SK-N-SH (cell line): ENCODE measurements at regions not wholly inside any gene's neighbourhood (a gene's known extent, or its start where the extent isn't known, plus 50 kb on each side); places are given as distances from the start of the nearest gene placed in this dataset.

Source experiments
- GATA2 ChIP-seq: sonication (generic); formaldehyde crosslinking; IDR thresholded peaks from 2 replicates; pipeline ENCODE4 v1.5.0; 2020; ENCODE audit warnings: mild to moderate bottlenecking, missing genetic modification reagents
- JUND ChIP-seq: IDR thresholded peaks from 2 replicates; pipeline ENCODE4 v1.4.0; 2012
- MXI1 ChIP-seq: IDR thresholded peaks from 2 replicates; pipeline ENCODE4 v1.6.1; 2012; ENCODE audit warnings: mild to moderate bottlenecking, low read depth, low read length, improper control_type of control experiment
- NFIC ChIP-seq: IDR thresholded peaks from 2 replicates; pipeline ENCODE4 v1.4.0; 2012; ENCODE audit warnings: borderline replicate concordance
- RCOR1 ChIP-seq: fragments of 150-350 bp; IDR thresholded peaks from 2 replicates; pipeline ENCODE4 v1.6.1; 2017; ENCODE audit warnings: antibody characterized with exemption, low read length
- TAF1 ChIP-seq: IDR thresholded peaks from 2 replicates; pipeline ENCODE4 v1.6.1; 2012; ENCODE audit warnings: low read depth, mild to moderate bottlenecking, low read length, moderate library complexity, borderline replicate concordance
- TEAD4 ChIP-seq: IDR thresholded peaks from 2 replicates; pipeline ENCODE4 v1.4.0; 2012; ENCODE audit warnings: mild to moderate bottlenecking, borderline replicate concordance; ENCODE audit not compliant: insufficient read depth
- TF ChIP-seq, protein P1 (sequence below): fragments of 200-600 bp; sonication (generic); IDR thresholded peaks from 2 replicates; pipeline ENCODE4 v1.6.1; 2017; ENCODE audit warnings: antibody characterized with exemption, mild to moderate bottlenecking, moderate library complexity
- TF ChIP-seq, protein P2 (sequence below): IDR thresholded peaks from 2 replicates; pipeline ENCODE4 v1.4.0; 2012; ENCODE audit warnings: low read depth, borderline replicate concordance

DNA sequence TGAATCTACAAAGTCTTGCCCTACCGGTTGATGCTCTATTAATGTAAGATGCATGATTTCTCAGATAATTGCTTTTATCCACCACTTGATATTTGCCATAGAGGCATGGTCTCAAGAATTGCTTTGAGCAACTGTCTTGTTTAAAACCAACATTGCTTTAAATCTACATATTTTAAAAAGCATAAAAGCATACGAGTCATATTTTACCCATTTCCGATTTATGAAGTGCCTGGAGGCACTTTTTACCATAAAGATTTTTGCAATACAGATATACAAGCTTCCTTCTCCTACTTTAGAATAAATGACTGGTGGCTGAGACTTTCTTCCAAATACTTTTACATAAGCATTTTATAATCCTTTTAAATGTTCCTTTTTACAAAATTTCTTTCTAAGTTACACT, 517.6 kb downstream of the TXNL1 start:
- TF ChIP-seq TEAD4 = no peak
- TF ChIP-seq NFIC = no peak
- TF ChIP-seq, protein P1, sequence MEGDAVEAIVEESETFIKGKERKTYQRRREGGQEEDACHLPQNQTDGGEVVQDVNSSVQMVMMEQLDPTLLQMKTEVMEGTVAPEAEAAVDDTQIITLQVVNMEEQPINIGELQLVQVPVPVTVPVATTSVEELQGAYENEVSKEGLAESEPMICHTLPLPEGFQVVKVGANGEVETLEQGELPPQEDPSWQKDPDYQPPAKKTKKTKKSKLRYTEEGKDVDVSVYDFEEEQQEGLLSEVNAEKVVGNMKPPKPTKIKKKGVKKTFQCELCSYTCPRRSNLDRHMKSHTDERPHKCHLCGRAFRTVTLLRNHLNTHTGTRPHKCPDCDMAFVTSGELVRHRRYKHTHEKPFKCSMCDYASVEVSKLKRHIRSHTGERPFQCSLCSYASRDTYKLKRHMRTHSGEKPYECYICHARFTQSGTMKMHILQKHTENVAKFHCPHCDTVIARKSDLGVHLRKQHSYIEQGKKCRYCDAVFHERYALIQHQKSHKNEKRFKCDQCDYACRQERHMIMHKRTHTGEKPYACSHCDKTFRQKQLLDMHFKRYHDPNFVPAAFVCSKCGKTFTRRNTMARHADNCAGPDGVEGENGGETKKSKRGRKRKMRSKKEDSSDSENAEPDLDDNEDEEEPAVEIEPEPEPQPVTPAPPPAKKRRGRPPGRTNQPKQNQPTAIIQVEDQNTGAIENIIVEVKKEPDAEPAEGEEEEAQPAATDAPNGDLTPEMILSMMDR = no peak
- TF ChIP-seq, protein P2, sequence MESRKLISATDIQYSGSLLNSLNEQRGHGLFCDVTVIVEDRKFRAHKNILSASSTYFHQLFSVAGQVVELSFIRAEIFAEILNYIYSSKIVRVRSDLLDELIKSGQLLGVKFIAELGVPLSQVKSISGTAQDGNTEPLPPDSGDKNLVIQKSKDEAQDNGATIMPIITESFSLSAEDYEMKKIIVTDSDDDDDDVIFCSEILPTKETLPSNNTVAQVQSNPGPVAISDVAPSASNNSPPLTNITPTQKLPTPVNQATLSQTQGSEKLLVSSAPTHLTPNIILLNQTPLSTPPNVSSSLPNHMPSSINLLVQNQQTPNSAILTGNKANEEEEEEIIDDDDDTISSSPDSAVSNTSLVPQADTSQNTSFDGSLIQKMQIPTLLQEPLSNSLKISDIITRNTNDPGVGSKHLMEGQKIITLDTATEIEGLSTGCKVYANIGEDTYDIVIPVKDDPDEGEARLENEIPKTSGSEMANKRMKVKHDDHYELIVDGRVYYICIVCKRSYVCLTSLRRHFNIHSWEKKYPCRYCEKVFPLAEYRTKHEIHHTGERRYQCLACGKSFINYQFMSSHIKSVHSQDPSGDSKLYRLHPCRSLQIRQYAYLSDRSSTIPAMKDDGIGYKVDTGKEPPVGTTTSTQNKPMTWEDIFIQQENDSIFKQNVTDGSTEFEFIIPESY = no peak
- TF ChIP-seq JUND = no peak
- TF ChIP-seq GATA2 (CRISPR knock-in tag) = no peak
- TF ChIP-seq TAF1 = no peak
- TF ChIP-seq RCOR1 = no peak
- TF ChIP-seq MXI1 = no peak
